Liver (tissue), 3 donors: ENCODE measurements at regions not wholly inside any gene's neighbourhood (a gene's known extent, or its start where the extent isn't known, plus 50 kb on each side); places are given as distances from the start of the nearest gene placed in this dataset.

Experiments
- ATF3 ChIP-seq: IDR thresholded peaks from 2 replicates; pipeline ENCODE4 v1.6.1; 2016; ENCODE audit warnings: antibody characterized with exemption
- EGR1 ChIP-seq, 2 donors: IDR thresholded peaks; 2 replicates each; pipeline ENCODE4 v1.6.1; 2016 to 2018; ENCODE audit warnings: antibody characterized with exemption in 2 of 2, low read depth in 2 of 2
- GABPA ChIP-seq, 2 donors: IDR thresholded peaks in 1 of 2; conservative IDR thresholded peaks in 1 of 2; 2 replicates each; pipeline ENCODE4 v1.6.1; 2016; ENCODE audit warnings: antibody characterized with exemption in 2 of 2, mild to moderate bottlenecking in 1 of 2, moderate library complexity in 1 of 2
- HNF4A ChIP-seq, 2 donors: conservative IDR thresholded peaks; 2 replicates each; pipeline ENCODE4 v1.6.1; 2016; ENCODE audit warnings: antibody characterized with exemption in 2 of 2, mild to moderate bottlenecking in 2 of 2
- HNF4G ChIP-seq: IDR thresholded peaks from 2 replicates; pipeline ENCODE4 v1.6.1; 2016; ENCODE audit warnings: antibody characterized with exemption
- JUND ChIP-seq, 2 donors: IDR thresholded peaks; 2 replicates each; pipeline ENCODE4 v1.6.1; 2016; ENCODE audit warnings: antibody characterized with exemption in 2 of 2
- NR2F2 ChIP-seq: IDR thresholded peaks from 2 replicates; pipeline ENCODE4 v1.6.1; 2016; ENCODE audit warnings: antibody characterized with exemption
- RAD21 ChIP-seq, 2 donors: IDR thresholded peaks; 2 replicates each; pipeline ENCODE4 v1.6.1; 2016; ENCODE audit warnings: antibody characterized with exemption in 2 of 2, mild to moderate bottlenecking in 2 of 2
- SP1 ChIP-seq: IDR thresholded peaks from 2 replicates; pipeline ENCODE4 v1.6.1; 2018; ENCODE audit warnings: antibody characterized with exemption, mild to moderate bottlenecking
- TAF1 ChIP-seq: conservative IDR thresholded peaks from 2 replicates; pipeline ENCODE4 v1.6.1; 2016; ENCODE audit warnings: antibody characterized with exemption, mild to moderate bottlenecking
- YY1 ChIP-seq: IDR thresholded peaks from 2 replicates; pipeline ENCODE4 v1.6.1; 2016; ENCODE audit warnings: antibody characterized with exemption, mild to moderate bottlenecking
- ZBTB33 ChIP-seq: IDR thresholded peaks from 2 replicates; pipeline ENCODE4 v1.6.1; 2016; ENCODE audit warnings: antibody characterized with exemption
- TF ChIP-seq, protein P1 (sequence below): fragments of 150-350 bp; IDR thresholded peaks from 2 replicates; pipeline ENCODE4 v1.5.1; 2017; ENCODE audit warnings: improper control_type of control experiment, low read depth, low read length; ENCODE audit not compliant: missing input control
- TF ChIP-seq, protein P2 (sequence below): IDR thresholded peaks from 2 replicates; pipeline ENCODE4 v1.6.1; 2016; ENCODE audit warnings: antibody characterized with exemption, mild to moderate bottlenecking
- donor health status: healthy.
- donor health status: healthy.

DNA sequence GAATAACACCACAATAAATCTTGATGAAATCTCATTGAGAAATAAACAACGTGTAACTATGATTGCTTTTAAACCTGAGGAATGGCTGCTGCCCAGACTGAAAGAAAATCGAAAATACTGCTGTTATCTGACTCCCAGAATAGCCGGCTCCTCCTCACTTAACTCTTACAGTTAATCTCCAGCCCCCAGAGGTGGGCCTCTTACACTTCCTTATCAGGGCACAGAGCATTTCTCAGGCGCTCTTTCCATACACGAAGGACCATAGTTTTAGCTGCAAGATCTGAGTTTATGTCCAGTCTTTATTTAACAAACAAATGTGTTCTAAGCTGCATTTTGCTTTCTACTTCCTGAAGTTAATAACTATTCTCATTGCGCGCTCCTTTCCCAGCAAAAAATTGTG is 206.9 kb downstream of the MAP2K4 start:
- TF ChIP-seq TAF1: no peak
- TF ChIP-seq ZBTB33: no peak
- TF ChIP-seq, protein P1, sequence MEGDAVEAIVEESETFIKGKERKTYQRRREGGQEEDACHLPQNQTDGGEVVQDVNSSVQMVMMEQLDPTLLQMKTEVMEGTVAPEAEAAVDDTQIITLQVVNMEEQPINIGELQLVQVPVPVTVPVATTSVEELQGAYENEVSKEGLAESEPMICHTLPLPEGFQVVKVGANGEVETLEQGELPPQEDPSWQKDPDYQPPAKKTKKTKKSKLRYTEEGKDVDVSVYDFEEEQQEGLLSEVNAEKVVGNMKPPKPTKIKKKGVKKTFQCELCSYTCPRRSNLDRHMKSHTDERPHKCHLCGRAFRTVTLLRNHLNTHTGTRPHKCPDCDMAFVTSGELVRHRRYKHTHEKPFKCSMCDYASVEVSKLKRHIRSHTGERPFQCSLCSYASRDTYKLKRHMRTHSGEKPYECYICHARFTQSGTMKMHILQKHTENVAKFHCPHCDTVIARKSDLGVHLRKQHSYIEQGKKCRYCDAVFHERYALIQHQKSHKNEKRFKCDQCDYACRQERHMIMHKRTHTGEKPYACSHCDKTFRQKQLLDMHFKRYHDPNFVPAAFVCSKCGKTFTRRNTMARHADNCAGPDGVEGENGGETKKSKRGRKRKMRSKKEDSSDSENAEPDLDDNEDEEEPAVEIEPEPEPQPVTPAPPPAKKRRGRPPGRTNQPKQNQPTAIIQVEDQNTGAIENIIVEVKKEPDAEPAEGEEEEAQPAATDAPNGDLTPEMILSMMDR: no peak
- TF ChIP-seq, protein P2, sequence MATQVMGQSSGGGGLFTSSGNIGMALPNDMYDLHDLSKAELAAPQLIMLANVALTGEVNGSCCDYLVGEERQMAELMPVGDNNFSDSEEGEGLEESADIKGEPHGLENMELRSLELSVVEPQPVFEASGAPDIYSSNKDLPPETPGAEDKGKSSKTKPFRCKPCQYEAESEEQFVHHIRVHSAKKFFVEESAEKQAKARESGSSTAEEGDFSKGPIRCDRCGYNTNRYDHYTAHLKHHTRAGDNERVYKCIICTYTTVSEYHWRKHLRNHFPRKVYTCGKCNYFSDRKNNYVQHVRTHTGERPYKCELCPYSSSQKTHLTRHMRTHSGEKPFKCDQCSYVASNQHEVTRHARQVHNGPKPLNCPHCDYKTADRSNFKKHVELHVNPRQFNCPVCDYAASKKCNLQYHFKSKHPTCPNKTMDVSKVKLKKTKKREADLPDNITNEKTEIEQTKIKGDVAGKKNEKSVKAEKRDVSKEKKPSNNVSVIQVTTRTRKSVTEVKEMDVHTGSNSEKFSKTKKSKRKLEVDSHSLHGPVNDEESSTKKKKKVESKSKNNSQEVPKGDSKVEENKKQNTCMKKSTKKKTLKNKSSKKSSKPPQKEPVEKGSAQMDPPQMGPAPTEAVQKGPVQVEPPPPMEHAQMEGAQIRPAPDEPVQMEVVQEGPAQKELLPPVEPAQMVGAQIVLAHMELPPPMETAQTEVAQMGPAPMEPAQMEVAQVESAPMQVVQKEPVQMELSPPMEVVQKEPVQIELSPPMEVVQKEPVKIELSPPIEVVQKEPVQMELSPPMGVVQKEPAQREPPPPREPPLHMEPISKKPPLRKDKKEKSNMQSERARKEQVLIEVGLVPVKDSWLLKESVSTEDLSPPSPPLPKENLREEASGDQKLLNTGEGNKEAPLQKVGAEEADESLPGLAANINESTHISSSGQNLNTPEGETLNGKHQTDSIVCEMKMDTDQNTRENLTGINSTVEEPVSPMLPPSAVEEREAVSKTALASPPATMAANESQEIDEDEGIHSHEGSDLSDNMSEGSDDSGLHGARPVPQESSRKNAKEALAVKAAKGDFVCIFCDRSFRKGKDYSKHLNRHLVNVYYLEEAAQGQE: no peak
- no peak for TF ChIP-seq GABPA (IDR thresholded peaks at IDR 0.05 in 1 of 2, conservative IDR thresholded peaks at IDR 0.05 in 1 of 2)
- no peak for TF ChIP-seq SP1
- TF ChIP-seq YY1: no peak
- TF ChIP-seq ATF3: no peak
- no peak for TF ChIP-seq EGR1 (IDR thresholded peaks at IDR 0.05; ENCODE audit: low read depth in 2 of 2)
- no peak for TF ChIP-seq JUND (IDR thresholded peaks at IDR 0.05)
- TF ChIP-seq HNF4A (conservative IDR thresholded peaks at IDR 0.05): no peak
- no peak for TF ChIP-seq HNF4G
- TF ChIP-seq RAD21 (IDR thresholded peaks at IDR 0.05): no peak
- no peak for TF ChIP-seq NR2F2
